ENCODE measurements at regions not wholly inside any gene's neighbourhood (a gene's known extent, or its start where the extent isn't known, plus 50 kb on each side); places are given as distances from the start of the nearest gene placed in this dataset.

DNA sequence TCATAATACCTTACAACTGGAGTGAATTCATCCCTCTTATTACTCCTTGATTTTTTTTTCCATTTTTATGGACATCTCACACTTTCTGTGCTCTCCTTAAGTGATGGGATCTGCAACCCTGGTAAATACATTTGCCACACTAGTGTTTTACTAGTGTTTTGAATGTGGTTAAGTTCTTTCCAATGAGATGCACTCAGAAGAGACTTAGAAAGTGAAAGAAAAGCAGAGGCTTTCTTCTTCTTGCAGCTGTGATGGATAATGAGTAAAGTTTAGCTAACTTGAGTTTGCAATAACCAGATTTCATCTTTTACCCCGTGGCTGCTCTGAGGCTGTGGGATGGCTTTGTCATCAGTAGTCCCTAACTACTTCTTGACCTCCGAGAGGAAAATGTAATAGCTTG lies 1248.4 kb downstream of the NSUN3 start:
- TF ChIP-seq GATA2 (IDR thresholded peaks at IDR 0.05; ENCODE audit: low read depth, low read length) (no peak), GATA3 (IDR thresholded peaks at IDR 0.05; ENCODE audit: low read depth, low read length) (no peak)
